HEK293 (cell line): ENCODE measurements at regions not wholly inside any gene's neighbourhood (a gene's known extent, or its start where the extent isn't known, plus 50 kb on each side); places are given as distances from the start of the nearest gene placed in this dataset.

Experiments used
- CTCF ChIA-PET: fragments of 350-600 bp; formaldehyde crosslinking; extraction: SDS; loops from one replicate; lab custom pipeline; 2021; ENCODE audit warnings: antibody characterized with exemption; lab: Yijun Ruan, JAX
- POLR2A ChIA-PET: fragments of 300-600 bp; formaldehyde crosslinking; extraction: SDS; loops from one replicate; lab custom pipeline; 2020; ENCODE audit warnings: antibody characterized with exemption, inconsistent platforms; lab: Yijun Ruan, JAX
- H3K27ac ChIP-seq: fragments of 200-500 bp; sonication (Bioruptor generic); 2 replicates; pipeline ENCODE4 v1.5.1; 2014; ENCODE audit warnings: low read depth, low read length, control low read depth, inconsistent platforms; ENCODE audit errors: extremely low read depth
- H3K36me3 ChIP-seq, 2 experiments: fragments of 200-500 bp in 1 of 2; sonication (Bioruptor generic) in 1 of 2; 1 replicate in 1 of 2; 2 replicates in 1 of 2; pipeline ENCODE4 v1.5.1; 2014 to 2017; ENCODE audit warnings: inconsistent platforms in 2 of 2, low read length in 2 of 2; ENCODE audit not compliant: control insufficient read depth in 2 of 2, insufficient read depth in 1 of 2
- H3K4me1 ChIP-seq: fragments of 200-500 bp; sonication (Bioruptor generic); 2 replicates; pipeline ENCODE4 v1.5.1; 2014; ENCODE audit warnings: mild to moderate bottlenecking, low read length, inconsistent platforms; ENCODE audit not compliant: control insufficient read depth, insufficient read depth
- H3K4me3 ChIP-seq: 2 replicates; pipeline ENCODE4 v1.5.1; 2011; ENCODE audit warnings: low read depth, mild to moderate bottlenecking, control low read depth, low read length, moderate library complexity
- H3K9me3 ChIP-seq: fragments of 200-500 bp; sonication (Bioruptor generic); 2 replicates; pipeline ENCODE4 v1.5.1; 2014; ENCODE audit warnings: low read depth, low read length, inconsistent platforms; ENCODE audit not compliant: control insufficient read depth, insufficient read depth
- FEZF1 ChIP-seq: fragments of 450-650 bp; formaldehyde crosslinking; IDR thresholded peaks from 2 replicates; pipeline ENCODE4 v1.5.1; 2016; ENCODE audit warnings: missing biosample characterization, missing genetic modification characterization
- GLIS1 ChIP-seq: fragments of 450-650 bp; formaldehyde crosslinking; IDR thresholded peaks from 2 replicates; pipeline ENCODE4 v1.5.1; 2016; ENCODE audit warnings: missing biosample characterization, missing genetic modification characterization
- KLF16 ChIP-seq: fragments of 450-650 bp; formaldehyde crosslinking; IDR thresholded peaks from 2 replicates; pipeline ENCODE4 v1.5.1; 2017; ENCODE audit warnings: missing biosample characterization, missing genetic modification characterization
- YY1 ChIP-seq: fragments of 450-650 bp; formaldehyde crosslinking; IDR thresholded peaks from 2 replicates; pipeline ENCODE4 v1.5.1; 2018; ENCODE audit warnings: missing biosample characterization, missing genetic modification characterization
- ZFHX2 ChIP-seq: fragments of 450-650 bp; formaldehyde crosslinking; conservative IDR thresholded peaks from 2 replicates; pipeline ENCODE4 v1.5.1; 2016; ENCODE audit warnings: missing biosample characterization, missing genetic modification characterization
- ZNF114 ChIP-seq: fragments of 450-650 bp; formaldehyde crosslinking; IDR thresholded peaks from 2 replicates; pipeline ENCODE4 v1.5.0; 2017; ENCODE audit warnings: missing biosample characterization, missing genetic modification characterization
- ZNF174 ChIP-seq: fragments of 450-650 bp; formaldehyde crosslinking; IDR thresholded peaks from 2 replicates; pipeline ENCODE4 v1.5.0; 2017; ENCODE audit warnings: missing biosample characterization, mild to moderate bottlenecking, missing genetic modification characterization
- ZNF335 ChIP-seq: fragments of 450-650 bp; formaldehyde crosslinking; conservative IDR thresholded peaks from 2 replicates; pipeline ENCODE4 v1.5.1; 2016; ENCODE audit warnings: missing biosample characterization, missing genetic modification characterization
- ZNF350 ChIP-seq: fragments of 450-650 bp; formaldehyde crosslinking; IDR thresholded peaks from 2 replicates; pipeline ENCODE4 v1.5.0; 2017; ENCODE audit warnings: missing biosample characterization, mild to moderate bottlenecking, missing genetic modification characterization
- ZSCAN23 ChIP-seq: fragments of 450-650 bp; formaldehyde crosslinking; IDR thresholded peaks from 2 replicates; pipeline ENCODE4 v1.5.1; 2016; ENCODE audit warnings: missing biosample characterization, missing genetic modification characterization
- TF ChIP-seq, protein P1 (sequence below): fragments of 450-650 bp; formaldehyde crosslinking; IDR thresholded peaks from 2 replicates; pipeline ENCODE4 v1.5.1; 2017; ENCODE audit warnings: missing biosample characterization, missing genetic modification characterization
- TF ChIP-seq, protein P2 (sequence below): fragments of 450-650 bp; formaldehyde crosslinking; IDR thresholded peaks from 2 replicates; pipeline ENCODE4; 2016; ENCODE audit warnings: missing biosample characterization, missing genetic modification characterization
- TF ChIP-seq, protein P3 (sequence below): fragments of 450-650 bp; formaldehyde crosslinking; IDR thresholded peaks from 2 replicates; pipeline ENCODE4 v1.5.1; 2017; ENCODE audit warnings: missing biosample characterization, missing genetic modification characterization
- TF ChIP-seq, protein P4 (sequence below): fragments of 450-650 bp; formaldehyde crosslinking; IDR thresholded peaks from 2 replicates; pipeline ENCODE4 v1.5.1; 2016; ENCODE audit warnings: missing biosample characterization, missing genetic modification characterization
- TF ChIP-seq, protein P5 (sequence below): fragments of 450-650 bp; formaldehyde crosslinking; IDR thresholded peaks from 2 replicates; pipeline ENCODE4 v1.5.1; 2016; ENCODE audit warnings: missing biosample characterization, missing genetic modification characterization

DNA sequence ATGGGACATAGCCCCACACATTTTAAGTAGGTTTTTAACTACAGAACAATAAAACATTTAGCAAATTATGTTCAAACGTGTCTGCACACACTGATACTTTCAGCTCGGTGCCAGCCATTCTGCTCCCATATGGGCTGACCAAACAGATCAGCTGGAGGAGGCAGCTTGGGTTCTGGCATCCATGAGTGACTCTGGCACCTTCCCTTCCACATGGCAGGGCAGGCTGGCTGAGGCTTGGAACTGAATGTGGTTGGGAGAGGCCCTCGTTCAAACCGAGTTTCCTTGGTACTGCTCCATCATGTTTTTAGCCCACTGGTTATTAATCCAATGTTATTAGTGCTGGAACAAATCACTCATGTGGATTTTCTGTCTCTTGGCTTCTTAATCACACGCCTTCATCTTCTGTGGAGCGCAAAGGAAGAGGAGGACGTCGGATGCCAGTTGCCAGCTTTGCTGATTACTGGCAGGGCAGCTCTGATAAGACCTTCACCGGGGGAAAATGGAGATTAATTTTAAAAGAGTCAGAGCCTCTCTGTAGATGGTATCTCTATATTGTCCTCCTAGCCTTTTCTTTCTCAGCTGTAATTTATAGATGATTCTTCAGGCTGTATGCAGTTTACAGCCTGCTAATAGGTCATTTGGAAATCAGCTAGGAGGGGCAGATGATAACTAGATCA, 93.1 kb upstream of the TIAM2 start:
- Histone ChIP-seq H3K4me3 (no peak overlapping the region), H3K9me3 (no peaks in the 10 kb centered on the region), H3K4me1 (no peaks in the 10 kb centered on the region), H3K36me3 (no peaks in the 10 kb centered on the region), H3K27ac (no peak overlapping the region)
- TF ChIP-seq ZFHX2 (tag by site-specific recombination) (no peak), ZSCAN23 (tag by site-specific recombination) (no peak), GLIS1 (no peak), ZNF114 (tag by site-specific recombination) (no peak), ZNF174 (tag by site-specific recombination) (no peak)
- TF ChIP-seq, protein P1, sequence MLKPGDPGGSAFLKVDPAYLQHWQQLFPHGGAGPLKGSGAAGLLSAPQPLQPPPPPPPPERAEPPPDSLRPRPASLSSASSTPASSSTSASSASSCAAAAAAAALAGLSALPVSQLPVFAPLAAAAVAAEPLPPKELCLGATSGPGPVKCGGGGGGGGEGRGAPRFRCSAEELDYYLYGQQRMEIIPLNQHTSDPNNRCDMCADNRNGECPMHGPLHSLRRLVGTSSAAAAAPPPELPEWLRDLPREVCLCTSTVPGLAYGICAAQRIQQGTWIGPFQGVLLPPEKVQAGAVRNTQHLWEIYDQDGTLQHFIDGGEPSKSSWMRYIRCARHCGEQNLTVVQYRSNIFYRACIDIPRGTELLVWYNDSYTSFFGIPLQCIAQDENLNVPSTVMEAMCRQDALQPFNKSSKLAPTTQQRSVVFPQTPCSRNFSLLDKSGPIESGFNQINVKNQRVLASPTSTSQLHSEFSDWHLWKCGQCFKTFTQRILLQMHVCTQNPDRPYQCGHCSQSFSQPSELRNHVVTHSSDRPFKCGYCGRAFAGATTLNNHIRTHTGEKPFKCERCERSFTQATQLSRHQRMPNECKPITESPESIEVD = no peak
- CTCF ChIA-PET = interaction anchor here (0.7 to 1.0 kb wide), 2 partner anchors 26 to 32 kb away, joined by 3 read pairs; no protein-coding TSS in a partner anchor
- POLR2A ChIA-PET = no interaction called here

DNA sequence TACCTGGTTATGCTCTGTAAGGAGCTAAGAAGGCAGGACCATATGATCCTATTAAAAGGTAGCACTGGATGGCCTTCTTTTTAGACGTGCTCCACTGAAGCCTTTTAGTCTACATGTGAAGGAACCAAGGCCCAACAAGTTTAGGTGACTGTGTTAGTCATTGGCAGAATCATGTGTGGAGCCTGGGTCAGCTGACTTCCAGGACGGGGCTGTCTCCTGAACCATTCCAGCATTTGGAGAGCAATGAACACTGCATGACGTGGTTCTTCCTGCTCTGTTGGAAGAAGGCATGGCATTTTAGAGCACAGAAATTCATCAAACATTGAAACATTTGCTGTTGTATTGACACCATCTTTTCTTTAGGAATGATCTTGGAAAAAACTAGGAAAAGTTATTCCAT, 87.8 kb upstream of the TIAM2 start:
- ChIA-PET CTCF (interaction anchor here (0.5 to 2.0 kb wide), 7 partner anchors 17 to 231 kb away, joined by 3 to 7 read pairs (median 4); no protein-coding TSS in a partner anchor), POLR2A (no interaction called here)
- Histone ChIP-seq H3K9me3 (no peaks in the 10 kb centered on the region), H3K36me3 (no peaks in the 10 kb centered on the region), H3K4me3 (no peak overlapping the region), H3K27ac (no peak overlapping the region), H3K4me1 (peaks cover 7% of the 10 kb centered on the region; the same call in 1 of the 2 replicates)
- TF ChIP-seq YY1 (tag by site-specific recombination) (no peak), KLF16 (tag by site-specific recombination) (no peak), ZNF350 (tag by site-specific recombination) (no peak)
- TF ChIP-seq, protein P2, sequence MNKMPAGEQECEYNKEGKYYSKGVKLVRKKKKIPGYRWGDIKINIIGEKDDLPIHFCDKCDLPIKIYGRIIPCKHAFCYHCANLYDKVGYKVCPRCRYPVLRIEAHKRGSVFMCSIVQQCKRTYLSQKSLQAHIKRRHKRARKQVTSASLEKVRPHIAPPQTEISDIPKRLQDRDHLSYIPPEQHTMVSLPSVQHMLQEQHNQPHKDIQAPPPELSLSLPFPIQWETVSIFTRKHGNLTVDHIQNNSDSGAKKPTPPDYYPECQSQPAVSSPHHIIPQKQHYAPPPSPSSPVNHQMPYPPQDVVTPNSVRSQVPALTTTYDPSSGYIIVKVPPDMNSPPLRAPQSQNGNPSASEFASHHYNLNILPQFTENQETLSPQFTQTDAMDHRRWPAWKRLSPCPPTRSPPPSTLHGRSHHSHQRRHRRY (tag by site-specific recombination) = no peak
- TF ChIP-seq, protein P3, sequence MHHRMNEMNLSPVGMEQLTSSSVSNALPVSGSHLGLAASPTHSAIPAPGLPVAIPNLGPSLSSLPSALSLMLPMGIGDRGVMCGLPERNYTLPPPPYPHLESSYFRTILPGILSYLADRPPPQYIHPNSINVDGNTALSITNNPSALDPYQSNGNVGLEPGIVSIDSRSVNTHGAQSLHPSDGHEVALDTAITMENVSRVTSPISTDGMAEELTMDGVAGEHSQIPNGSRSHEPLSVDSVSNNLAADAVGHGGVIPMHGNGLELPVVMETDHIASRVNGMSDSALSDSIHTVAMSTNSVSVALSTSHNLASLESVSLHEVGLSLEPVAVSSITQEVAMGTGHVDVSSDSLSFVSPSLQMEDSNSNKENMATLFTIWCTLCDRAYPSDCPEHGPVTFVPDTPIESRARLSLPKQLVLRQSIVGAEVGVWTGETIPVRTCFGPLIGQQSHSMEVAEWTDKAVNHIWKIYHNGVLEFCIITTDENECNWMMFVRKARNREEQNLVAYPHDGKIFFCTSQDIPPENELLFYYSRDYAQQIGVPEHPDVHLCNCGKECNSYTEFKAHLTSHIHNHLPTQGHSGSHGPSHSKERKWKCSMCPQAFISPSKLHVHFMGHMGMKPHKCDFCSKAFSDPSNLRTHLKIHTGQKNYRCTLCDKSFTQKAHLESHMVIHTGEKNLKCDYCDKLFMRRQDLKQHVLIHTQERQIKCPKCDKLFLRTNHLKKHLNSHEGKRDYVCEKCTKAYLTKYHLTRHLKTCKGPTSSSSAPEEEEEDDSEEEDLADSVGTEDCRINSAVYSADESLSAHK (tag by site-specific recombination) = no peak

DNA sequence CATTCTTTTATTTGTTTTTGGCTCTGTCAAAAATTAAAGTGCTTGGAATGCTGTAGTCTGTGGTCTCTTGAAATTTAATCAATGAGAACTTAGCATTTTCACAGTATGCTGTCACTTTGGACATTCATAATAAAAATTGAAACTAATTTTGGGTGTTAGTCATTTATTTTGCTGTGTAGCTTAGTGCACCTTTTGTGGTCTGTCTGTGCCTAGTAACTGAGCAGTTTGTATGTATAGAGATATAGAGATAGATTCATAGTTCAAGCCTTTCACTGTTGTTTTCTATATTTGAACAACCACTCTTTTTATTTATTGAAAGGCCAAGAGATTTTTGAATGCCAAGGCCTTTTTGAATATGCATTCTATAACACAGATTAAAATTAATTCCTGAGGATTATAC, 86.4 kb upstream of the TIAM2 start:
- TF ChIP-seq FEZF1 (no peak), ZNF335 (tag by site-specific recombination) (no peak)
- TF ChIP-seq, protein P4, sequence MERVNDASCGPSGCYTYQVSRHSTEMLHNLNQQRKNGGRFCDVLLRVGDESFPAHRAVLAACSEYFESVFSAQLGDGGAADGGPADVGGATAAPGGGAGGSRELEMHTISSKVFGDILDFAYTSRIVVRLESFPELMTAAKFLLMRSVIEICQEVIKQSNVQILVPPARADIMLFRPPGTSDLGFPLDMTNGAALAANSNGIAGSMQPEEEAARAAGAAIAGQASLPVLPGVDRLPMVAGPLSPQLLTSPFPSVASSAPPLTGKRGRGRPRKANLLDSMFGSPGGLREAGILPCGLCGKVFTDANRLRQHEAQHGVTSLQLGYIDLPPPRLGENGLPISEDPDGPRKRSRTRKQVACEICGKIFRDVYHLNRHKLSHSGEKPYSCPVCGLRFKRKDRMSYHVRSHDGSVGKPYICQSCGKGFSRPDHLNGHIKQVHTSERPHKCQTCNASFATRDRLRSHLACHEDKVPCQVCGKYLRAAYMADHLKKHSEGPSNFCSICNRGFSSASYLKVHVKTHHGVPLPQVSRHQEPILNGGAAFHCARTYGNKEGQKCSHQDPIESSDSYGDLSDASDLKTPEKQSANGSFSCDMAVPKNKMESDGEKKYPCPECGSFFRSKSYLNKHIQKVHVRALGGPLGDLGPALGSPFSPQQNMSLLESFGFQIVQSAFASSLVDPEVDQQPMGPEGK (tag by site-specific recombination) = no peak
- TF ChIP-seq, protein P5, sequence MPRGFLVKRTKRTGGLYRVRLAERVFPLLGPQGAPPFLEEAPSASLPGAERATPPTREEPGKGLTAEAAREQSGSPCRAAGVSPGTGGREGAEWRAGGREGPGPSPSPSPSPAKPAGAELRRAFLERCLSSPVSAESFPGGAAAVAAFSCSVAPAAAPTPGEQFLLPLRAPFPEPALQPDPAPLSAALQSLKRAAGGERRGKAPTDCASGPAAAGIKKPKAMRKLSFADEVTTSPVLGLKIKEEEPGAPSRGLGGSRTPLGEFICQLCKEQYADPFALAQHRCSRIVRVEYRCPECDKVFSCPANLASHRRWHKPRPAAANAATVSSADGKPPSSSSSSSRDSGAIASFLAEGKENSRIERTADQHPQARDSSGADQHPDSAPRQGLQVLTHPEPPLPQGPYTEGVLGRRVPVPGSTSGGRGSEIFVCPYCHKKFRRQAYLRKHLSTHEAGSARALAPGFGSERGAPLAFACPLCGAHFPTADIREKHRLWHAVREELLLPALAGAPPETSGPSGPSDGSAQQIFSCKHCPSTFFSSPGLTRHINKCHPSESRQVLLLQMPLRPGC (tag by site-specific recombination) = no peak
- peaks cover 7% of the 10 kb centered on the region; the same call in 1 of the 2 replicates for H3K4me1 ChIP-seq
- no peak overlapping the region for H3K4me3 ChIP-seq
- no peak overlapping the region for H3K27ac ChIP-seq
- CTCF ChIA-PET = interaction anchor here (1.0 to 2.0 kb wide), 6 partner anchors 16 to 756 kb away, joined by 3 to 7 read pairs (median 4); no protein-coding TSS in a partner anchor
- POLR2A ChIA-PET = no interaction called here
- H3K9me3 ChIP-seq = no peaks in the 10 kb centered on the region
- no peaks in the 10 kb centered on the region for H3K36me3 ChIP-seq
